HCT116 (cell line): ENCODE measurements at regions not wholly inside any gene's neighbourhood (a gene's known extent, or its start where the extent isn't known, plus 50 kb on each side); places are given as distances from the start of the nearest gene placed in this dataset.

ENCODE experiments used
- ATAC-seq: fragments of 200-7000 bp; cut with Tn5 transposase; 2 replicates; pipeline ENCODE4 v1.9.1; 2020; ENCODE audit warnings: mild to moderate bottlenecking, moderate library complexity
- BruUV-seq: library from RNA; stranded (reverse); fragments of 400-500 nt; replicated peaks from 2 replicates; lab custom pipeline; 2021; lab: Mats Ljungman, UMichigan
- CTCF ChIA-PET: fragments of 300-600 bp; sonication (Branson Sonifier 250); formaldehyde crosslinking; loops from one replicate; lab custom pipeline; 2021; ENCODE audit warnings: antibody characterized with exemption; lab: Charles Lee
- POLR2A ChIA-PET: fragments of 300-600, 350-600 bp; sonication (Branson Sonifier 250); formaldehyde crosslinking; loops from one replicate; lab custom pipeline; 2021; ENCODE audit warnings: antibody characterized with exemption; lab: Charles Lee
- RAD21 ChIA-PET, 2 experiments: fragments of 300-600 bp; sonication (Branson Sonifier 250); formaldehyde crosslinking; loops; one replicate each; lab custom pipeline; 2023; ENCODE audit warnings: low total read pairs in 2 of 2; ENCODE audit not compliant: uncharacterized antibody in 2 of 2, unreplicated experiment in 2 of 2, low non-redundant PET in 1 of 2; lab: Charles Lee
- DNase-seq: peaks from one replicate; pipeline ENCODE4 v3.0.0-alpha.2; 2010; ENCODE audit warnings: low read depth, low spot score
- H2AFZ ChIP-seq: fragments of 200-600 bp; shearing (Covaris generic), sonication (generic); 2 replicates; pipeline ENCODE4 v1.6.1; 2017; ENCODE audit warnings: low read depth, mixed run types, mixed read lengths, antibody characterized with exemption, low read length; ENCODE audit not compliant: poor library complexity, severe bottlenecking
- H3K27ac ChIP-seq: 2 replicates; pipeline ENCODE4 v1.5.1; 2012; ENCODE audit warnings: low read depth, low read length
- H3K27me3 ChIP-seq: fragments of 200-600 bp; sonication (generic); 2 replicates; pipeline ENCODE4 v1.6.1; 2016; ENCODE audit warnings: mixed run types, low read length, mixed read lengths; ENCODE audit not compliant: insufficient read depth
- H3K36me3 ChIP-seq, 2 experiments: fragments of 200-500 bp in 1 of 2; fragments of 200-600 bp in 1 of 2; sonication (Bioruptor generic) in 1 of 2; sonication (generic) in 1 of 2; 2 replicates each; pipeline versions ENCODE4 v1.5.1 to v1.6.1; 2014 to 2016; ENCODE audit warnings: low read length in 2 of 2, inconsistent platforms in 1 of 2, mixed read lengths in 1 of 2, mixed run types in 1 of 2; ENCODE audit not compliant: insufficient read depth in 2 of 2, control insufficient read depth in 1 of 2
- H3K4me1 ChIP-seq, 2 experiments: fragments of 200-600 bp in 1 of 2; sonication (generic) in 1 of 2; 2 replicates each; pipeline versions ENCODE4 v1.5.1 to v1.6.1; 2012 to 2017; ENCODE audit warnings: low read length in 2 of 2, inconsistent platforms in 1 of 2, mild to moderate bottlenecking in 1 of 2, mixed read lengths in 1 of 2, mixed run types in 1 of 2, moderate library complexity in 1 of 2; ENCODE audit not compliant: insufficient read depth in 2 of 2, control insufficient read depth in 1 of 2
- H3K4me2 ChIP-seq: fragments of 200-600 bp; sonication (generic); 2 replicates; pipeline ENCODE4 v1.6.1; 2017; ENCODE audit warnings: mixed run types, low read length, mixed read lengths
- H3K4me3 ChIP-seq, 2 experiments: fragments of 200-600 bp in 1 of 2; sonication (generic) in 1 of 2; replicated peaks in 1 of 2; 2 replicates each; pipeline ENCODE4 v1.5.1; 2011 to 2016; ENCODE audit warnings: low read length in 2 of 2, control low read depth in 1 of 2, low read depth in 1 of 2, mild to moderate bottlenecking in 1 of 2, mixed read lengths in 1 of 2, mixed run types in 1 of 2
- H3K79me2 ChIP-seq: fragments of 200-600 bp; sonication (generic); 2 replicates; pipeline ENCODE4 v1.6.1; 2017; ENCODE audit warnings: mild to moderate bottlenecking, mixed run types, low read length, moderate library complexity, mixed read lengths; ENCODE audit not compliant: insufficient read depth
- H3K9ac ChIP-seq: fragments of 200-600 bp; sonication (generic); 2 replicates; pipeline ENCODE4 v1.6.1; 2016; ENCODE audit warnings: low read length, mixed read lengths
- H3K9me2 ChIP-seq: fragments of 200-600 bp; sonication (generic), shearing (Covaris generic); 2 replicates; pipeline ENCODE4 v1.6.1; 2017; ENCODE audit warnings: mixed run types, mild to moderate bottlenecking, moderate library complexity; ENCODE audit not compliant: insufficient read depth
- H3K9me3 ChIP-seq, 2 experiments: fragments of 200-500 bp in 1 of 2; fragments of 200-600 bp in 1 of 2; sonication (Bioruptor generic) in 1 of 2; sonication (generic) in 1 of 2; 2 replicates each; pipeline ENCODE4 v1.6.1; 2014 to 2017; ENCODE audit warnings: low read length in 2 of 2, mixed read lengths in 2 of 2, inconsistent platforms in 1 of 2, low read depth in 1 of 2, mild to moderate bottlenecking in 1 of 2, mixed run types in 1 of 2, moderate library complexity in 1 of 2; ENCODE audit not compliant: control insufficient read depth in 1 of 2, insufficient read depth in 1 of 2
- H4K20me1 ChIP-seq: fragments of 200-600 bp; sonication (generic), shearing (Covaris generic); 2 replicates; pipeline ENCODE4 v1.6.1; 2017; ENCODE audit warnings: mixed run types, mild to moderate bottlenecking, moderate library complexity; ENCODE audit not compliant: insufficient read depth
- CBX3 ChIP-seq: IDR thresholded peaks from 2 replicates; pipeline ENCODE4 v1.6.1; 2012; ENCODE audit warnings: low read depth
- CEBPB ChIP-seq: IDR thresholded peaks from 2 replicates; pipeline ENCODE4 v1.6.1; 2012; ENCODE audit warnings: low read depth
- EGR1 ChIP-seq: IDR thresholded peaks from 2 replicates; pipeline ENCODE4 v1.6.1; 2012; ENCODE audit warnings: low read depth
- ELF1 ChIP-seq: IDR thresholded peaks from 2 replicates; pipeline ENCODE4 v1.6.1; 2012; ENCODE audit warnings: low read depth, borderline replicate concordance
- EZH2 ChIP-seq: fragments of 200-600 bp; sonication (generic); IDR thresholded peaks from 2 replicates; pipeline ENCODE4 v1.6.1; 2017; ENCODE audit warnings: antibody characterized with exemption, mixed run types
- EZH2phosphoT487 ChIP-seq: fragments of 200-600 bp; IDR thresholded peaks from 2 replicates; pipeline ENCODE4 v1.6.1; 2018; ENCODE audit warnings: antibody characterized with exemption, borderline replicate concordance
- FOSL1 ChIP-seq: IDR thresholded peaks from 2 replicates; pipeline ENCODE4 v1.6.1; 2012; ENCODE audit warnings: low read depth
- MAX ChIP-seq: IDR thresholded peaks from 2 replicates; pipeline ENCODE4 v1.6.1; 2012
- POLR2A ChIP-seq: IDR thresholded peaks from 2 replicates; pipeline ENCODE4 v1.7.0; 2011; ENCODE audit warnings: borderline replicate concordance; ENCODE audit not compliant: insufficient read depth, insufficient read length; ENCODE audit errors: extremely low read depth
- POLR2AphosphoS5 ChIP-seq: IDR thresholded peaks from 2 replicates; pipeline ENCODE4 v1.6.1; 2011; ENCODE audit warnings: mild to moderate bottlenecking, low read depth, low read length, moderate library complexity
- RAD21 ChIP-seq: IDR thresholded peaks from 2 replicates; pipeline ENCODE4 v1.6.1; 2012; ENCODE audit warnings: low read depth, mild to moderate bottlenecking
- REST ChIP-seq: IDR thresholded peaks from 2 replicates; pipeline ENCODE4 v1.6.1; 2012; ENCODE audit warnings: low read depth
- SIN3A ChIP-seq: IDR thresholded peaks from 2 replicates; pipeline ENCODE4 v1.6.1; 2012; ENCODE audit warnings: low read depth
- SRF ChIP-seq: IDR thresholded peaks from 2 replicates; pipeline ENCODE4 v1.6.1; 2012; ENCODE audit warnings: low read depth
- TCF7L2 ChIP-seq: IDR thresholded peaks from 2 replicates; pipeline ENCODE4 v1.7.0; 2011; ENCODE audit warnings: borderline replicate concordance, inconsistent platforms; ENCODE audit not compliant: insufficient read depth, insufficient read length; ENCODE audit errors: extremely low read depth
- YY1 ChIP-seq: IDR thresholded peaks from 2 replicates; pipeline ENCODE4 v1.6.1; 2011; ENCODE audit warnings: low read length, low read depth, moderate library complexity, mild to moderate bottlenecking; ENCODE audit not compliant: insufficient replicate concordance; ENCODE audit errors: extremely low read depth
- ZFX ChIP-seq: fragments of 450-650 bp; IDR thresholded peaks from 2 replicates; pipeline ENCODE4 v1.6.1; 2017
- intact Hi-C: fragments of 100-400 bp; cut with micrococcal nuclease; formaldehyde crosslinking; loops from 2 replicates; pipeline ENCODE4 v1.10.0; 2022
- TF ChIP-seq, protein P1 (sequence below), 3 experiments: fragments of 200-600 bp in 1 of 3; sonication (generic) in 1 of 3; IDR thresholded peaks in 2 of 3; conservative IDR thresholded peaks in 1 of 3; 2 replicates each; pipeline ENCODE4 v1.5.1; 2012 to 2017; ENCODE audit warnings: low read depth in 2 of 3, low read length in 2 of 3, antibody characterized with exemption in 1 of 3, borderline replicate concordance in 1 of 3, control low read depth in 1 of 3, mild to moderate bottlenecking in 1 of 3, mixed read lengths in 1 of 3, mixed run types in 1 of 3, moderate library complexity in 1 of 3; ENCODE audit not compliant: insufficient read depth in 1 of 3
- TF ChIP-seq, protein P2 (sequence below): IDR thresholded peaks from 2 replicates; pipeline ENCODE4 v1.6.1; 2012

- BruUV-seq: no TSS peak
- POLR2A ChIA-PET: no interaction called here
These were observed 222.9 kb upstream of the ANKRD55 start for GRCh38 chr5:56456002-56456401.

More at GRCh38 chr5:56456002-56456401, 222.9 kb upstream of the ANKRD55 start:
- ChIA-PET CTCF (no interaction called here), RAD21 (no interaction called here)
- no peaks in the 10 kb centered on the region for H3K9me2 ChIP-seq
- no peak overlapping the region for H3K27ac ChIP-seq
- H3K79me2 ChIP-seq: no peaks in the 10 kb centered on the region
- H3K4me2 ChIP-seq: no peak overlapping the region
- DNase-seq: no peak
- no peaks in the 10 kb centered on the region for H3K36me3 ChIP-seq
- H3K27me3 ChIP-seq: no peaks in the 10 kb centered on the region
- intact Hi-C loops: no loop called here
- TF ChIP-seq, protein P1, sequence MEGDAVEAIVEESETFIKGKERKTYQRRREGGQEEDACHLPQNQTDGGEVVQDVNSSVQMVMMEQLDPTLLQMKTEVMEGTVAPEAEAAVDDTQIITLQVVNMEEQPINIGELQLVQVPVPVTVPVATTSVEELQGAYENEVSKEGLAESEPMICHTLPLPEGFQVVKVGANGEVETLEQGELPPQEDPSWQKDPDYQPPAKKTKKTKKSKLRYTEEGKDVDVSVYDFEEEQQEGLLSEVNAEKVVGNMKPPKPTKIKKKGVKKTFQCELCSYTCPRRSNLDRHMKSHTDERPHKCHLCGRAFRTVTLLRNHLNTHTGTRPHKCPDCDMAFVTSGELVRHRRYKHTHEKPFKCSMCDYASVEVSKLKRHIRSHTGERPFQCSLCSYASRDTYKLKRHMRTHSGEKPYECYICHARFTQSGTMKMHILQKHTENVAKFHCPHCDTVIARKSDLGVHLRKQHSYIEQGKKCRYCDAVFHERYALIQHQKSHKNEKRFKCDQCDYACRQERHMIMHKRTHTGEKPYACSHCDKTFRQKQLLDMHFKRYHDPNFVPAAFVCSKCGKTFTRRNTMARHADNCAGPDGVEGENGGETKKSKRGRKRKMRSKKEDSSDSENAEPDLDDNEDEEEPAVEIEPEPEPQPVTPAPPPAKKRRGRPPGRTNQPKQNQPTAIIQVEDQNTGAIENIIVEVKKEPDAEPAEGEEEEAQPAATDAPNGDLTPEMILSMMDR (IDR thresholded peaks at IDR 0.05 in 2 of 3, conservative IDR thresholded peaks at IDR 0.05 in 1 of 3; ENCODE audit: borderline replicate concordance in 1 of 3, insufficient read depth in 1 of 3, low read depth in 2 of 3, low read length in 2 of 3): no peak
- TF ChIP-seq SRF (no peak), EGR1 (no peak), TCF7L2 (no peak), YY1 (no peak), FOSL1 (no peak), ELF1 (no peak), CBX3 (no peak), REST (no peak), EZH2 (no peak), EZH2phosphoT487 (no peak), ZFX (no peak), SIN3A (no peak), POLR2A (no peak), RAD21 (no peak), POLR2AphosphoS5 (no peak), MAX (no peak), CEBPB (no peak)
- TF ChIP-seq, protein P2, sequence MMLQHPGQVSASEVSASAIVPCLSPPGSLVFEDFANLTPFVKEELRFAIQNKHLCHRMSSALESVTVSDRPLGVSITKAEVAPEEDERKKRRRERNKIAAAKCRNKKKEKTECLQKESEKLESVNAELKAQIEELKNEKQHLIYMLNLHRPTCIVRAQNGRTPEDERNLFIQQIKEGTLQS: no peak
- no peaks in the 10 kb centered on the region for H4K20me1 ChIP-seq
- no peaks in the 10 kb centered on the region for H3K4me1 ChIP-seq
- H3K9ac ChIP-seq: no peak overlapping the region
- H3K9me3 ChIP-seq: no peaks in the 10 kb centered on the region
- H3K4me3 ChIP-seq: no peak overlapping the region
- no peak overlapping the region for H2AFZ ChIP-seq
- ATAC-seq: no peak
